Renal cortical epithelial cell (primary cell): ENCODE measurements at regions not wholly inside any gene's neighbourhood (a gene's known extent, or its start where the extent isn't known, plus 50 kb on each side); places are given as distances from the start of the nearest gene placed in this dataset.
"Not testable (repeated sequence)": the region's sequence is repeated elsewhere in the genome, so short reads cannot be mapped to it uniquely, and the experiment has no call there.

ENCODE experiments used
- DNase-seq: peaks from one replicate; pipeline ENCODE4 v3.0.0-alpha.2; 2011; ENCODE audit warnings: low read depth

GRCh38 chr2:210730672-210731071, 174.3 kb downstream of the CPS1 start:
- DNase-seq, result no peak

- not testable (repeated sequence) for DNase-seq
These were observed 190.4 kb downstream of the CPS1 start for GRCh38 chr2:210746826-210747225.

- no peak for DNase-seq
These were observed 196.1 kb downstream of the CPS1 start for GRCh38 chr2:210752532-210752931.

- DNase-seq, result no peak
These were observed 197.0 kb downstream of the CPS1 start for GRCh38 chr2:210753386-210753785.

- DNase-seq, result peak; percentile 3
These were observed 200.5 kb downstream of the CPS1 start for GRCh38 chr2:210756855-210757254.

GRCh38 chr2:210762604-210763588, 206.5 kb downstream of the CPS1 start:
- no peak for DNase-seq

- no peak for DNase-seq
These were observed 212.0 kb downstream of the CPS1 start for GRCh38 chr2:210768329-210768910.

GRCh38 chr2:210776756-210777155, 220.4 kb downstream of the CPS1 start:
- no peak for DNase-seq

GRCh38 chr2:210782222-210782621, 225.8 kb downstream of the CPS1 start:
- DNase-seq, result peak; percentile 0

- not testable (repeated sequence) for DNase-seq
These were observed 231.4 kb downstream of the CPS1 start for GRCh38 chr2:210787831-210788230.

- no peak for DNase-seq
These were observed 235.6 kb downstream of the CPS1 start for GRCh38 chr2:210792000-210792399.

GRCh38 chr2:210795506-210795905, 239.1 kb downstream of the CPS1 start:
- no peak for DNase-seq

- no peak for DNase-seq
These were observed 241.8 kb downstream of the CPS1 start for GRCh38 chr2:210798180-210798579.

GRCh38 chr2:210814251-210815025, 258.0 kb downstream of the CPS1 start:
- no peak for DNase-seq

GRCh38 chr2:210816769-210817168, 260.4 kb downstream of the CPS1 start:
- no peak for DNase-seq

GRCh38 chr2:210818473-210818872, 262.1 kb downstream of the CPS1 start:
- DNase-seq, result no peak

GRCh38 chr2:210833403-210833802, 277.0 kb downstream of the CPS1 start:
- no peak for DNase-seq

GRCh38 chr2:210839034-210839433, 282.6 kb downstream of the CPS1 start:
- DNase-seq, result no peak

- no peak for DNase-seq
These were observed 283.1 kb downstream of the CPS1 start for GRCh38 chr2:210839450-210839849.

GRCh38 chr2:210842896-210843295, 286.5 kb downstream of the CPS1 start:
- no peak for DNase-seq

GRCh38 chr2:210844016-210844415, 287.6 kb downstream of the CPS1 start:
- no peak for DNase-seq

- DNase-seq, result no peak
These were observed 302.9 kb downstream of the CPS1 start for GRCh38 chr2:210859314-210859713.
